Kidney (tissue), 13 donors: ENCODE measurements at regions not wholly inside any gene's neighbourhood (a gene's known extent, or its start where the extent isn't known, plus 50 kb on each side); places are given as distances from the start of the nearest gene placed in this dataset.

ENCODE experiments used
- DNase-seq, 5 donors: peaks; one replicate each; pipeline ENCODE4 v3.0.0-alpha.2; 2013 to 2020
- FAIRE-seq: peaks from 2 replicates; lab custom pipeline; 2012; peaks lifted over from hg19 to GRCh38; lab: Jason Lieb, UNC
- H3K27ac ChIP-seq, 2 donors: one replicate each; pipeline ENCODE4 v1.7.0; 2013; ENCODE audit warnings: low read depth in 2 of 2, low read length in 2 of 2, inconsistent platforms in 1 of 2
- H3K27me3 ChIP-seq: one replicate; pipeline ENCODE4 v1.7.1; 2013; ENCODE audit warnings: low read length, inconsistent platforms; ENCODE audit not compliant: control insufficient read depth, insufficient read depth
- H3K36me3 ChIP-seq, 3 donors: one replicate each; pipeline versions ENCODE4 v1.7.0 to v1.7.1; 2013; ENCODE audit warnings: low read length in 3 of 3, control low read depth in 1 of 3, inconsistent platforms in 1 of 3; ENCODE audit not compliant: insufficient read depth in 3 of 3, control insufficient read depth in 2 of 3
- H3K4me1 ChIP-seq, 3 donors: one replicate each; pipeline versions ENCODE4 v1.7.0 to v1.7.1; 2013; ENCODE audit warnings: low read length in 3 of 3, inconsistent platforms in 1 of 3, low read depth in 1 of 3; ENCODE audit not compliant: control insufficient read depth in 2 of 3, insufficient read depth in 2 of 3
- H3K4me3 ChIP-seq, 3 donors: one replicate each; pipeline versions ENCODE4 v1.7.0 to v1.8.1; 2013; ENCODE audit warnings: low read length in 3 of 3, control low read depth in 1 of 3, inconsistent platforms in 1 of 3
- H3K9ac ChIP-seq, 3 donors: one replicate each; pipeline versions ENCODE4 v1.7.0 to v1.7.1; 2013; ENCODE audit warnings: low read length in 3 of 3, control low read depth in 1 of 3, inconsistent platforms in 1 of 3
- H3K9me3 ChIP-seq, 3 donors: one replicate each; pipeline versions ENCODE4 v1.7.0 to v1.7.1; 2013; ENCODE audit warnings: low read length in 3 of 3, control low read depth in 1 of 3, inconsistent platforms in 1 of 3; ENCODE audit not compliant: control insufficient read depth in 2 of 3, insufficient read depth in 1 of 3
- CTCF ChIP-seq: IDR thresholded peaks from 3 replicates; pipeline ENCODE4 v1.5.1; 2012; ENCODE audit warnings: mild to moderate bottlenecking, moderate library complexity, borderline replicate concordance; ENCODE audit not compliant: insufficient read depth; ENCODE audit errors: extremely low read depth
- intact Hi-C: fragments of 100-400 bp; cut with DNase I; formaldehyde crosslinking; loops from one replicate; pipeline ENCODE4 v1.11.1; 2022
- donor health status: control.
- donor health status: control.
- donor health status: control.
- donor health status: control.
- donor health status: control.
- donor health status: DM: yes; HTN: yes; CAD: no.
- donor health status: Normal renal cell carcinoma (clear cell type).

DNA sequence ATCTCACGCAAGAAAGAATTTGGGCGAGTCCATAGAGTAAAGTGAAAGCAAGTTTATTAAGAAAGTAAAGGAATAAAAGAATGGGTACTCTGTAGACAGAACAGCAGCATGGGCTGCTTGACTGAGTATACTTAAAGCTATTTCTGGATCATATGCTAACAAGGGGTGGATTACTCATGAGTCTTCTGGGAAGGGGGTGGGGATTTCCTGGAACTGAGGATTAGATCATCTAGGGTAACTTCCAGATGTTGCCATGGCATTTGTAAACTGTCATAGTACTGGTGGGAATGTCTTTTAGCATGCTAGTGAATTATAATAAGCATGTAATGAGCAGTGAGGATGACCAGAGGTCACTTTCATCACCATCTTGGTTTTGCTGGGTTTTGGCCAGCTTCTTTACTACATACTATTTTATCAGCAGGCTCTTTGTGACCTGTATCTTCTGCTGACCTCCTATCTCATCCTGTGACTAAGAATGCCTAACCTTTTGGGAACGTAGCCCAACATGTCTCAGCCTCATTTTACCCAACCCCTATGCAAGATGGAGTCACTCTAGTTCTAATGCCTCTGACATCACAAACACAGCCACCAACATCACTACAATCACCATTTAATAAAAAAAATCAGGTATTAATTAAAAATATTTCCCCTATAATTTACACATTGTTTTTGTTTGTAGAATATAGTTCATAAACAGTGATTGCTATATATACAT, 890.7 kb upstream of the EPHA6 start:
- no peaks in the 10 kb centered on the region for H3K36me3 ChIP-seq
- no peaks in the 10 kb centered on the region for H3K27me3 ChIP-seq
- no peak overlapping the region for H3K9ac ChIP-seq
- peak in 1 of 5 donors; percentile 7 for DNase-seq
- H3K4me3 ChIP-seq = no peak overlapping the region
- intact Hi-C loops = no loop called here
- FAIRE-seq = no peak
- TF ChIP-seq CTCF = no peak
- H3K9me3 ChIP-seq = no peaks in the 10 kb centered on the region
- H3K27ac ChIP-seq = no peak overlapping the region
- no peaks in the 10 kb centered on the region for H3K4me1 ChIP-seq

- no peaks in the 10 kb centered on the region for H3K9me3 ChIP-seq
- peak in 1 of 5 donors; percentile 4 for DNase-seq
- H3K36me3 ChIP-seq = no peaks in the 10 kb centered on the region
- no peak for TF ChIP-seq CTCF
- intact Hi-C loops = no loop called here
- no peak overlapping the region for H3K4me3 ChIP-seq
- H3K9ac ChIP-seq = no peak overlapping the region
- FAIRE-seq = no peak
- no peaks in the 10 kb centered on the region for H3K4me1 ChIP-seq
- H3K27me3 ChIP-seq = no peaks in the 10 kb centered on the region
- H3K27ac ChIP-seq = no peak overlapping the region
Observed at GRCh38 chr3:95926904-95927501, 887.4 kb upstream of the EPHA6 start.

GRCh38 chr3:95934181-95934580, 880.2 kb upstream of the EPHA6 start:
- H3K27me3 ChIP-seq = no peaks in the 10 kb centered on the region
- no peak overlapping the region for H3K9ac ChIP-seq
- no peaks in the 10 kb centered on the region for H3K4me1 ChIP-seq
- H3K36me3 ChIP-seq = no peaks in the 10 kb centered on the region
- TF ChIP-seq CTCF = no peak
- no peak overlapping the region for H3K4me3 ChIP-seq
- DNase-seq (no peak), FAIRE-seq (peak; percentile 93)
- intact Hi-C loops = no loop called here
- no peaks in the 10 kb centered on the region for H3K9me3 ChIP-seq
- H3K27ac ChIP-seq = no peak overlapping the region
